GM19240 (cell line): ENCODE measurements at regions not wholly inside any gene's neighbourhood (a gene's known extent, or its start where the extent isn't known, plus 50 kb on each side); places are given as distances from the start of the nearest gene placed in this dataset.
"Not testable (repeated sequence)": the region's sequence is repeated elsewhere in the genome, so short reads cannot be mapped to it uniquely, and the experiment has no call there.

Experiments
- DNase-seq: peaks from one replicate; pipeline ENCODE4 v3.0.0; 2011; ENCODE audit warnings: low spot score; ENCODE audit not compliant: insufficient read length

- no peak for DNase-seq
Observed at GRCh38 chr22:47420211-47420610, 657.8 kb downstream of the TBC1D22A start.

- no peak for DNase-seq
Observed at GRCh38 chr22:47419239-47419638, 656.8 kb downstream of the TBC1D22A start.

- no peak for DNase-seq
Observed at GRCh38 chr22:47417699-47418098, 655.2 kb downstream of the TBC1D22A start.

- no peak for DNase-seq
Observed at GRCh38 chr22:47411006-47411405, 648.6 kb downstream of the TBC1D22A start.

DNA sequence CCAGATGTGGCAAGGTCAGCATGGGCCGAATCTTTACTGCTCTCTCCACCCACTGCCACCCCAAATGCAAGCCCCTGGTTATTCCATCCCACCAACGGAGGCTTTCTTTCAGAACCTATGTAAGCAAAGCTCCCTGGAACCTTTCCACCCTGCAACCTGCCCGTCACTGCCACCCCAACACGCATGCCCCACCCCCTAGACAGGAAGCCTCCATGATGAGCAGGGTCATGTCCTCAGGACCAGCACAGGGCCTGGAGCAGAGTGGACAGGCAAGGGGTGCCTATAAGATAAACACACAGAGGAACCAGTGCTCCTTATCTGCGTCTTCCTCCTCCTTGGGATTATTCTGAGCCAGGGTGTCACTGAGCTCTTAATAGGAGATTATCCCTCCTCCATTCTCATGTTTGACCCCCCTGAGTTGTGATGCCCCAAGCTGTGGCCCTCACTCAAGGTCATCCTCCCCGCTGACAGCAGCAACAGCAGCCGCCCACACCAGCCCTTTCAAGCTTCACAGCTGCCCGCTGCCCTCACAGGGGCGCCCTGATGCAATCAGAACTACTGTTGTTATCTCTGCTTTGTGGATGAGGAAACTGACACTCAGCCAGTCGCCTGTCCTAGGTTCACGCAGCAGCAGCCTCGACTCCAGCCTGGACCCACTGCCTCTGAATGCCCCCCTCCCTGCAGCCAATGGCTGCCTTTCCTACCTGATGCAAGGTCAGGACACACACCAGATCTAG is 647.3 kb downstream of the TBC1D22A start:
- DNase-seq = no peak

DNA sequence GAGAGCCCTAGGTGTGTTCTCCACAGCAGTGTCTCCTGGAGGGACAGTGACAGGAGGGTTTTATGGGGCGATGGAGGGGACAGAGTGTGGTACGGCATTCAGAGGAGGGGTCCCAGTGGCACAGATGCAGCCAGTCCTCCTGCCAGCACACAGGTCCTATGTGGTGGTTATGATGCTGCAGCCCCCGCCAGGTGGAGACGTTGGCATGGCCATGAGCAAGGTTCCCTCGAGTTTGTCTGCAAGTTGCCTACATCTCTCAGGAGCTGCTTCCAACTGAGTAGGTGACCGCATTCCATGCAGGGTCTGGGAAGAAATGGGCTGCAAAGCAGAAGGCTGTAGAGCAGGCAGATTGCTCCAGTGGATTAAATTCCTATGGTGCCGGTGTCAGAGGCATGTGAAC is 646.0 kb downstream of the TBC1D22A start:
- no peak for DNase-seq

- no peak for DNase-seq
Observed at GRCh38 chr22:47407461-47408025, 645.1 kb downstream of the TBC1D22A start.

GRCh38 chr22:47406896-47407295 is 644.4 kb downstream of the TBC1D22A start:
- no peak for DNase-seq

GRCh38 chr22:47406180-47406834 is 643.9 kb downstream of the TBC1D22A start:
- DNase-seq = no peak

DNA sequence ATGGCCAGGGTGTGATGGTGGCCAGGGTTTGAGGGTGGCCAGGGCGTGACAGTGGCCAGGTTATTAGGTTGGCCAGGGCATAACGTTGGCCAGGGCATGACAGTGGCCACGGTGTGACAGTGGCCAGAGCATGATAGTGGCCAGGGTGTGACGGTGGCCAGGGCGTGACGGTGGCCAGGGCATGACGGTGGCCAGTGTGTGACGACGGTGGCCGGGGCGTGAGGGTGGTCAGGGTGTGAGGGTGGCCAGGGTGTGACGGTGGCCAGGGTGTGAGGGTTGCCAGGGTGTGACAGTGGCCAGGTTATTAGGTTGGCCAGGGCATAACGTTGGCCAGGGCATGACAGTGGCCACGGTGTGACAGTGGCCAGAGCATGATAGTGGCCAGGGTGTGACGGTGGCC is 642.8 kb downstream of the TBC1D22A start:
- not testable (repeated sequence) for DNase-seq

GRCh38 chr22:47402876-47403525 is 640.6 kb downstream of the TBC1D22A start:
- DNase-seq = no peak

DNA sequence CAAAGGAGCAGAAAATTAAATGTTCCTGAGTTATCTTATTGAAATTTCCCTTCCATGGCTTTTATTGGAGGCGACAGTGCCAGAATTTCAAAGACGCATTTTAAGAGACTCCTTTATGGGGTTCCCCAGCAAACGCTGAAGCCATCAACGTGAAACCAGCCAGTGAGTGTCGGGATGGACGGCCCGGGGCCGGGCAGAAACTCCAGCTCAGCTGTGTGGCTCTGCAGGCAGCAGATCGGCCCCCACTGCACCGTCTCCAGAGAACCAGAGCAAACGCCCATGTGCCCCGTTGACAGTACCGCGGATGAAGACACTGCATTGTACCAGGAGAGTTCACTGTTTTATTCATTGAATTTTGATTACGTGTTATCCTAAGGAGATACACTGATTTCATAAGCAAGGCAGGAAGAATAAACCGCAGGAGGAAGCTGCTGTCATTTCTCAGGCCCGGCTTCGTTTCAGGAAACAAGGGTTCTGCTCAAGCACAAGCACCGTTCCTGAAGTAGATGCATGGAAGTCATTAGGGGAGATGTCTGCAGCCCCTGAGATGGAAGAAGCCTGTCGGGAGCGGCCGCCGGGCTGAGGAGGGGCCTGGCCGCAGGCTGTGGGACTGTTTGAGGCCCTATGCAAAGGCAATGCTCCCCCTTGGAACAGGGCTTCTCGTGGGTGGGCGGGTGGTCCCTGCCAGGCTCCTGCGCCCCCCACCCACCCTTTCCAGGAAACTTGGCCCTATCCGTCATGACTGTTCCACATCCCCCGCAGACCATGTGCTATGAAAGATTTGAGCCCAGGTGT is 639.7 kb downstream of the TBC1D22A start:
- no peak for DNase-seq

- no peak for DNase-seq
Observed at GRCh38 chr22:47401592-47401898, 639.1 kb downstream of the TBC1D22A start.

DNA sequence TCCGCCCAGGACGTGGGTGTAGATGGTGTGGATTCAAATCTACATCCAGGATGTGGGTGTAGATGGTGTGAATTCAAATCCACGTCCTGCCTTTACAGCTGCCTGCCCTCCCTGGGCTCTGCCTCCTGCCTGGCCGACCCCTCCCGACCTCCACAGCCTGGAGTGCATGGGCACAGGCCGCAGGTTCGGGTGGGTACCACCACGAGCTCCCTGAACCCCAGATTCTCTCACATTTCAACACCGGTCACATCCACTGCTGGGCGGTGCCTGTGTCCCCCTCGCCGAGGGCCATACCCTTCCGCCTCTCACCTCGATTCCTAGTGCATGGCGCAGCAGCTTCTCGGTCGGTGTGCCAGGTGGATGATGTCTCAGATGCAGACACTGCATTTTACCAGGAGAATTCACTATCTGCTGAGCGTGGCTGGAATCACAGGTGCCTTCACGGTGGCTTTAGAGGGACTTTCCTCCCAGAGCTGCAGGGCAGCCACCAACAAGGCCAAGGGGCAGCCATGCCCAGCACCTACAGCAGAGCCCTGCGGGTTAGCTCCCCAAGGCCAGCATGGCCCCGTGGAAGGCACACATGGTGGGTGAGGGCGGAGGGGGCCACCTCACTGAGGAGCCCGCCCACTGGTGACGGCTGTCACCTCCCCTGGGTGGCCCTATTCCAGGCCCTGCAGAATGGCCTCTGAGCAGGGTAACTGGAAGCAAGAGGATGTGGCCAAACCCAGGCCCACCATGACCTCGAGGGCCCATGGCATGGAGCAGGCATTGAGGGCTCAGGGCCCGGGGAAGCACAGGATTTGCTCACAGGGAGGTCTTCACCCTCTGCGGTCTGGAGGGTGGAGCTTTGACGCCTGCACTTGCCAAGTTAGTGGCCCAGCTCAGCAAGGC is 638.5 kb downstream of the TBC1D22A start:
- no peak for DNase-seq

- DNase-seq = not testable (repeated sequence)
Observed at GRCh38 chr22:47400131-47400530, 637.7 kb downstream of the TBC1D22A start.

GRCh38 chr22:47398921-47399790 is 636.7 kb downstream of the TBC1D22A start:
- DNase-seq = no peak

DNA sequence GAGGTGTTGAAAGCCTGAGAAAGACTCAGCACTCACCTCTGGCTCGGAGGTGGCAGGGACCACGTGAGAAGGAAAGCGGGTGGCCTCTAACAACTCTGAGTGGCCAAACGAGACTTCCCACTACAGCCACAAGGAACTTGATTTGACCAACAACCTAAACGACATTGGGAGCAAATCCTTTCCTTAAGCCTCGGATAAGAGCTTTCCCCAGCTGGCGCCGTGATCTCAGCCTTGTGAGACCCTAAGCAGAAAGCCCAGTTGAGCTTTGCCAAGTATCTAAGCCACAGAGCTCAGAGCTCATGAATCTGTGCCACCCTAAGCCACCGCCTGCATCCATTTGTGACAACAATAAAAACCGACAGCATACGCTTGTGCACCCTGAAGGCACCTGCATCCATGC is 636.0 kb downstream of the TBC1D22A start:
- no peak for DNase-seq

DNA sequence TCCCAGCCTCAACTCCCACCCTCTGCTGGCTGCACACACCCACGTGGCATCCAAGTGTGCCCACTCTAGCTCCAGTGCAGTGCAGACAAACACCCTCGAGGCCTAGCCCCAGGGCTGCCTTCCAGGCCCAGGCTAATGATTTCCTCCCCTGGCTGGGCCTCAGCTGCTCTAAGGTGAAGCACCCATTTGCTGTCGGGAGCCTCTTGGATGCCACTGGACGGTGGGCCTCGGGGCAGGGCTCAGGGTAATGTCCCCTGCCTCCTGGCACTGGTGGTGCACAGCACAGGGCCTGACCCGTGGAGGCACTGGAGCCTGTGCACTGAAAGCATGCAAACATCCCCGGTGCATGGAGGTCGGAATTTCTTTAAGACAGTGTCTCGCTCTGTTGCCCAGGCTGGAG is 635.2 kb downstream of the TBC1D22A start:
- DNase-seq = no peak

DNA sequence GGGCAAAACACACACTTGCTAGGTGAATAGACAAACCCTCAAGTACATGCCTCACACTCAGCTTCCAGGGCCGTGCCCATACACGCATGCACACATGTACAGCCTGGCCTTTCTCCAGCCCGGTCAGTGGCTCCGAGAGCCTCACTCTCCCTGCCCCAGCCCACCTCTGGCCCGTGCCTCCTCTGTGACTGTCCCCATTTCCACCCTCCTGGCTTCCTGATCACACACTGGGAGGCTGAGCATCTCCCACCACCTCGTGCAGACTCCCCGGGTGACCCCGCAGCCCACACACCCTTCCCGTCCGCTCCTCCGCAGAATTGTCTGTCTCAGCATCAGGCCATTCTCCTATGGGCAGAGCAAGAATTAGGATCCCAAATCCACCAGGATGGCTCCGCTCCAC is 634.1 kb downstream of the TBC1D22A start:
- DNase-seq = no peak

DNA sequence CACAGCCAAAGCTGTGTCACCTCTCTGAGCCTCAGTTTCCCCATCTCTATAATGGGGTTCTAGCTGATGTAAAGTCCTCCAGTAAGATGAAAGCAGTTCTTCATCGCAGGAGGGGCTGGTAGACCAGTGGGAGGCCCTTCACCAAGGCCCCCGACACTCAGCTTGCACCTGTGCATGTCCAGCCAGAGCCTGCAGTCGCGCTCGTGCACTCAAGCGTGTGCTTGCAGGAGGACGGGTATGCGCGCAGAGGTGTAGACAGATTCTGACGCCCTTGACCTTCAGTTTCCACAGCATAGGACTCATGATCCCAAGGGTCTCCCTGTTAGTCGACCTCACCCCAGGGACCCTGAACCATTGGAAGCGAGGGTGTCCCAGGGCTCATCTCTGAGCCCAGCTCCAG is 633.7 kb downstream of the TBC1D22A start:
- no peak for DNase-seq
